HL-60 (cell line): ENCODE measurements at regions not wholly inside any gene's neighbourhood (a gene's known extent, or its start where the extent isn't known, plus 50 kb on each side); places are given as distances from the start of the nearest gene placed in this dataset.
"Not testable (repeated sequence)": the region's sequence is repeated elsewhere in the genome, so short reads cannot be mapped to it uniquely, and the experiment has no call there.

Source experiments
- CTCF ChIP-seq: IDR thresholded peaks from one replicate; pipeline ENCODE4 v1.5.1; 2011; ENCODE audit warnings: low read length, control low read depth, inconsistent platforms; ENCODE audit not compliant: insufficient read depth
- GABPA ChIP-seq: IDR thresholded peaks from 2 replicates; pipeline ENCODE4 v1.6.1; 2012; ENCODE audit warnings: low read depth
- POLR2AphosphoS5 ChIP-seq: IDR thresholded peaks from 2 replicates; pipeline ENCODE4 v1.6.1; 2012; ENCODE audit warnings: low read depth
- REST ChIP-seq: IDR thresholded peaks from 2 replicates; pipeline ENCODE4 v1.6.1; 2012; ENCODE audit warnings: low read depth; ENCODE audit not compliant: insufficient replicate concordance

- not testable (repeated sequence) for TF ChIP-seq POLR2AphosphoS5, CTCF, REST, GABPA
These were observed 74.7 kb downstream of the LAT start for GRCh38 chr16:29059575-29059974.
